Erythroblast (primary cell): ENCODE measurements at regions not wholly inside any gene's neighbourhood (a gene's known extent, or its start where the extent isn't known, plus 50 kb on each side); places are given as distances from the start of the nearest gene placed in this dataset.

Experiments used
- GATA1 ChIP-seq: IDR thresholded peaks from 2 replicates; pipeline ENCODE4 v1.6.1; 2011; ENCODE audit warnings: low read depth, mild to moderate bottlenecking, control low read depth, low read length, moderate library complexity
- POLR2A ChIP-seq: IDR thresholded peaks from 2 replicates; pipeline ENCODE4 v1.6.1; 2011; ENCODE audit warnings: mild to moderate bottlenecking, low read length

DNA sequence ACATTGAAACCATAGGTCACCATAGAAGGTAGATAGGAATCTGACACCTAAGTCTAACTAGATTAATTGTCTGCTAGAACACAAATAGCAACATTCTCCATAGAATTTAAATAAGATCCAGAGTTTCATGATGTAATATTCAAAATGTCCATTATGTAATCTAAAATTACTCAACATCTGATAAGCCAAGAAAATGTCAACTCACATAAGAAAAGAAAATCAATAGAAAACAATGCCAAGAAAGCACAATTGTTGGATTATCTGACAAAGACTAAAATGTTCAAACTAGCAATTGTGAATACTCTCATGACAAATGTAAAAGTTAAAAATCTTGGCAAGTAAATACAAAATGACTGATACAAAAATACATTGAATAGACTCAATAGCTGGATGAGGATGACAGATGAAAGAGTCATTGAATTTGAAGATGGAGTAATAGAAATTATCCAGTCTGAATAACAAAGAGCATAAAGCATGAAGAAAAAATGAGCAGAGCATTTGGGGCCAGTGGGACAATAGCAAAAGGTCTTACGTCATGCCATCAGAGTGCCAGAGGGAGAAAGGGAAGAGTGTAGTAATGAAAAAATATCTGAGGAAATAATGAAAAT lies 358.6 kb downstream of the METTL4 start:
- TF ChIP-seq POLR2A (no peak), GATA1 (no peak)
